ENCODE measurements at regions not wholly inside any gene's neighbourhood (a gene's known extent, or its start where the extent isn't known, plus 50 kb on each side); places are given as distances from the start of the nearest gene placed in this dataset.

DNA sequence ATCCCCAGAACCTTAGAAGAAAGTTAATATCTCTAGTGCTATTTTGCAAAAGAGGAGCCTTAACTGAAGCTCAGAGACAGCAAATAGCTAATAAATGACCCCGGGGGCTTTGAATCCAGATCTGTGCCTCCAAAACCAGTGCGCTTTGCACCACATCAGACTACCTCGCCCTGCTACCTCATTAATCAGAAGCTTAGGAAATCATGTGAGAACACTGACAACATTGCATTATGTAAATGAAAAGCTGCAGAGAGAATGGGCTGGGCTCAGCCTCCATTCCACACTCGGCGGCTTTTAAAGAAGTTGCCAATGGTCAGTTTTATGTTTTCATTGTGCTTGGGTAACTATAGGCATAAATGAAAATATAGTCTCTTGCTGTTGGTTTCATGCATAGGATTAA, 54.0 kb upstream of the STMND1 start:
- FAIRE-seq (no peak), DNase-seq (ENCODE audit: low spot score) (no peak)

DNA sequence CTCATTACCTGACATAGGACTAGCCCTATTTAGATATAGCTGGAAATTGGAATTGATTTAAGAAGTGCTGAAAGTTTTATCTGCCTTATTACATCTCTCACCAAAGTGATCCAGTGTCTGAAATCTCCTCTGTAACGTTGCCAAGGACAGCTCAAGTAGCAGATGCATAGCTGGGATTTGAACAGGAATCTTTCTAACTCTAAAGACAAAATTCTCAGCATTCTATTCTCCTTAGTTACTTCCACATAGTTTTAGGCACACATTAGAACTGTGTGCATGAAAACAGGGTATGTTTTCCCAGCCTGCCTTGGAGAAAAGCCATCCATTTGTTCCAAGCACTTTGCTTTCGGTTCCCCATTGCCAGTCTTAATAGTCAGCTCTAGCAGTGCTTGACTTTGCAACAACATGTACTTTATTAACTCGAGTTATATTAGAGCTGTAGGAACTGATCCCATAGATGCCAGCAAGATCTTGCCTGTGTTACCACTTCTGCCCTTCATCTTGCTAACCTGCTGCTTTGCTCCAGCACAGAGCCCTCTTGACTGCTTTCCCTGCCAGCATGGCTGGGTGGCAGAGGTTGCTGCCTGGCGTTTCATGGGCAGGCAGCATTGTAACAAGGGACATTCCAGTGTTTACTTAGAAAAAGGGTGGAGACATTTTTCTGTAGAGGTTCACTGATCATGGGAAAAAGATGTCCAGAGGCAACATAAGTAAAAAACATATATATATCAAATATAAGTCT, 56.1 kb upstream of the STMND1 start:
- DNase-seq (ENCODE audit: low spot score) (no peak), FAIRE-seq (no peak)

GRCh38 chr6:17043148-17043522, 58.7 kb upstream of the STMND1 start:
- FAIRE-seq: no peak
- no peak for DNase-seq (ENCODE audit: low spot score)

DNA sequence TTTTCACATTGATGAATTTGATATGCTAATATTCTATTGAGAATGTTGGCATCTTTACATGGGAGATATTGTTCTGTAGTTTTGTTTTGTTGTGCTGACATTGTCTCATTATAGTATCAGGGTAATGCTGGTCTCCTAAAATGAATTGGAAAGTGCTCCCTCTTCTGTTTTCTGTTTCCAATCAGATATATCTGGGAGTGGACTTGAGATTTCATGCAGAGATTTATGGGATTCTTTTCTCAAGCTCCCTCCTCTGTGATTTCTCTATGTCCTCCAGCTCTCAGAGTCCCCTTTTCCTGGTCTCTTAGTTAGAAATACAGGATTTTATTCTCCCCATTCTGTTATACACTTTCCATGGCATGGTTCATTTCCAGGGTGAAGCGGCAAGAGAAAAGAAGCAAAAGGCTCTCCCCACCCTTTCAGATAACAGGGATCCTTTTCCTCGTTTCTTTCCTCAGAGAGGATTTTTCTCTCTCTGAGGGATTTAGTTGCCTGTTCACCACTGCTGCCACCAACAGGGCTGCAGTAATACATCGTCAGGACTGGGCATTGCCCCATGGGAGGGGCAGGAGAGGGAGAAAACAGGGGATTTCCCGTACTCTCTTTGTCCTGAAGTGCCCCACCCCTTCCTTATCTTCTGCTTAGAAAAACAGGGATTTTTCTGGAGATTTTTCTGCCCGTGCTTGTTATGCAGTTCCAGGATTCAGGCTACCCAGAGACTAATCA, 59.3 kb upstream of the STMND1 start:
- FAIRE-seq (no peak), DNase-seq (ENCODE audit: low spot score) (peak; percentile 56)

GRCh38 chr6:17039266-17039665, 62.6 kb upstream of the STMND1 start:
- FAIRE-seq (no peak), DNase-seq (ENCODE audit: low spot score) (no peak)

DNA sequence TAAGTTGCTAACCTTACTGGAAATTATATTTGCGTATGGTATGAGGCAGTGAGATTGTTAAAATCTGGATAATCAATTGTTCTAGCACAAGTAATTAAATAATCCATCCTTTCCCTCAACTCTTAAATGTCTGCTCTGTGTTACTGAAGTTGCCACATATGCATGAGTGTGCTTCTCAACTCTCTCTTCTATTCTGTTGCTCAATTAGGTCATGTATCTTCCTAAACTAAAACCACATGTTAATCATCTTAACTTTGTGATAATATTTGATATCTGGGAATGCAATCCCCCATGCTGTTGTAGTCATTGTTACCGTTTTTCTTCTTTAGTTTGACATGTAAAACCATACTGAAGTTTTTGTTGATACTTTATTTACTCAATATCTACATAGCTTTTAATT, 63.5 kb upstream of the STMND1 start:
- FAIRE-seq (no peak), DNase-seq (ENCODE audit: low spot score) (no peak)

- DNase-seq (ENCODE audit: low spot score) (no peak), FAIRE-seq (no peak)
These were observed 65.8 kb upstream of the STMND1 start for GRCh38 chr6:17036065-17036393.

GRCh38 chr6:17035257-17036064, 66.4 kb upstream of the STMND1 start:
- DNase-seq (ENCODE audit: low spot score): no peak
- no peak for FAIRE-seq

DNA sequence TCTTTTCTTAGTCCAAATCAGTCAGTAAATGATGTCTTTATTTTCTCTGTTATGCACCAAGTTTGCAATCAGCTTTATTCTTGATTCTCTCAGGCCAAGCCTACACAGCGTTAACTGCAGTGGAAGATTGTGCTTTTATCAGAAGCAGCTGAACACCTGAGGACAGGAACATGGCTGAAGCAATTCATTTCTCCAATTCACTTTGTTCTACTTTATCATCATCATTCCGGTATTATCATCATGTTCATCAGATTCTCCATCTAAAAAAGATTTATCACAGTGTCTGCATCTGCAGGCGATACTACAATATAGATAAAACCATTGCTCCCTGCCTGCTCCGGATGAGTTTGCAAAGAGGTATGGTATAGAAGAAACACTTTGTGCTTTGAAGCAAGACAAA, 68.1 kb upstream of the STMND1 start:
- DNase-seq (ENCODE audit: low spot score): no peak
- FAIRE-seq: no peak

DNA sequence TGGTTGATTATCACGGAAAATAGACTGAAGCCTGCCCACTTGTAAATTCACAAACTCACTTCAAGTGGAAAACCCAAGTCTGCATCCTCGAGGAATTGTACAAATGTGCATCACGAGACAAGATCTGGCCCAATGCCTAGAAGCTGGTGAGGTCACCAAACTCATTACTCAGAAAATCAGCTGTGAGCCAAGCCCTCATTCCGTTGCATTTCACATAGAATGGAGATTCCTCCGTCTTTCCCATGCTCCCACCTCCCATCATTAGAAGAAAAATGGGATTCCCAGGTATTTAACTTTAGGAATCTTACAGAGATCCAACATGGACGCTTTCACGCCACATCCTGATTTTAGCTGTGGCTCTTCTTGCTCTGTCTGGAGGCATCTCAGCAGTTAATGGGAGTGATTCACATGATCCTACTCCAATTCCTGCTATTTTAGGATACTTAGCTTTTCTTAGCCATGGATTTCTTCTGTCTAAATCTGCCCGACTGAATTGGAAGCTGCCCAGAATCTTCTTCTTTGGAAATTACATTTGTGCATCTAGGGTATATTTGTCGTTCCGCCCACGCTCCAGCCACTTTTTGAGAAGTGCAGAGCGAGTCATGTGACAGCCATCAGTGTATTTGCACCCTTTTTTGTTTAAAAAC, 68.7 kb upstream of the STMND1 start:
- no peak for FAIRE-seq
- peak; percentile 76 for DNase-seq (ENCODE audit: low spot score)

- DNase-seq (ENCODE audit: low spot score) (peak; percentile 16), FAIRE-seq (no peak)
These were observed 69.3 kb upstream of the STMND1 start for GRCh38 chr6:17032590-17032987.

- DNase-seq (ENCODE audit: low spot score) (no peak), FAIRE-seq (no peak)
These were observed 69.9 kb upstream of the STMND1 start for GRCh38 chr6:17031961-17032360.

DNA sequence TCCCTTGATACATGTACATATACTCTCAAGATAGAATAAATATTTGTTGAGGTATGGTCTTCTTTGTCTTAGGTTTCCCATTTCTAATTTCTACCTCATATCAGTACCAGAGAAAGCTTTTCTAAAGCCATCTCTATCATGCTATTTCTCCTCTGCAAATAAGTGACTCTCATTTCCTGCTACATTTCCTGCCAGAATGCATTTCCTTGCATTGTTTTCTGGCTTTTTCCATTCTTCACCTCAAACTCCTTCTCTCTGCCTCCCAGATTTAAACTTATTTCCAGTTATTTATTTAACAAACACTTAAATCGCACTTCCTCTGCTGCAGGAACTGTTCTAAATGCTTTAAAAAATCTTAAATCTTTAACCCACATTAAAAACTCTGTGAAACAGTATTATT, 74.4 kb upstream of the STMND1 start:
- DNase-seq (ENCODE audit: low spot score) (no peak), FAIRE-seq (no peak)

GRCh38 chr6:17022604-17023003, 79.2 kb upstream of the STMND1 start:
- FAIRE-seq (no peak), DNase-seq (ENCODE audit: low spot score) (no peak)

- DNase-seq (ENCODE audit: low spot score): no peak
- FAIRE-seq: no peak
These were observed 80.3 kb upstream of the STMND1 start for GRCh38 chr6:17021539-17021889.

DNA sequence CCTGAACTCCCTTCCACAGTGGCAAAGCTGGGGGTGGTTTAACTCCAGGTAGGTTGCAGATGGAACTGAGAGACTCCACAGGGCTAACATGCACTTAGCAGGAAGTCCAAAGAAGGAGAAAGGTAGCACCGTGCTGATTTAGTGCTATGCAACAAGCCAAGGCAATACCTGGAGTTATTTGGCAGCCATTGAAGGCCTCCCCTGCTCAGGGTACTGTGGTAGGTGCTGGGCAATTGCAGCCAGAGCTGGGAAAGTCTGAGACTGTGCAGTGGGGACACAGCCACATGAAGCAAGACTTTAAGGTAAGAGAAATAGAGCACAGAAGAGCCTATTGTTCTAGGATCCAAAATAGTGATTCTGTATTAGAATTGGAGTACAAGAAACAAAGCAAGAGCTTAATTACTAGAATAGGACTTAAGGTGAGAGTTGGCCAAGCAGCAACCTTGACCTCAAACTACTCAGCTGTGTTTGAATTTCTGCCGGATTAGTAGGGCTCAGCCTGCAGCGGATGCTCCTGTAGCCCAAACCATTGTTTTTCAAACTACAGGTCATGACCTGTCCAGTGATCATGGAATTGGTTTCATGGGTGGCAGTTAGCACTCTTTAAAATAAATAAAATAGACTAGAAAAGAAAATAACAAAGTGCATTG, 80.8 kb upstream of the STMND1 start:
- FAIRE-seq (no peak), DNase-seq (ENCODE audit: low spot score) (no peak)

DNA sequence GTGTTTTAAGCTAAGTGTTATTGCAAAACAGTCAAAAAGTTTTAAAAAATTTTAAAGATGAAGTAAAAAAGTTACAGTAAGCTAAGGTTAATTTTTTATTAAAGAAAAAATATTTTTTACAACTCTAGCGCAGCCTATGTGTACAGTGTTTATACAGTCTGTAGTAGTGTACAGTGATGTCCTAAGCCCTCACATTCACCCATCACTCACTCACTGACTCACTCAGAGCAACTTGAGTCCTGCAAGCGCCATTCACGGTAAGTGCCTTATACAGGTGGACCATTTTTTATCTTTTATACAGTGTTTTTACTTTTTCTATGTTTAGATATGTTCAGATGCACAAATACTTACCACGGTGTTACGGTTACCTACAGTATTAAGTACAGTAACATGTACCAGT, 83.4 kb upstream of the STMND1 start:
- DNase-seq (ENCODE audit: low spot score) (no peak), FAIRE-seq (no peak)

- no peak for FAIRE-seq
- no peak for DNase-seq (ENCODE audit: low spot score)
These were observed 84.4 kb upstream of the STMND1 start for GRCh38 chr6:17017416-17017815.

DNA sequence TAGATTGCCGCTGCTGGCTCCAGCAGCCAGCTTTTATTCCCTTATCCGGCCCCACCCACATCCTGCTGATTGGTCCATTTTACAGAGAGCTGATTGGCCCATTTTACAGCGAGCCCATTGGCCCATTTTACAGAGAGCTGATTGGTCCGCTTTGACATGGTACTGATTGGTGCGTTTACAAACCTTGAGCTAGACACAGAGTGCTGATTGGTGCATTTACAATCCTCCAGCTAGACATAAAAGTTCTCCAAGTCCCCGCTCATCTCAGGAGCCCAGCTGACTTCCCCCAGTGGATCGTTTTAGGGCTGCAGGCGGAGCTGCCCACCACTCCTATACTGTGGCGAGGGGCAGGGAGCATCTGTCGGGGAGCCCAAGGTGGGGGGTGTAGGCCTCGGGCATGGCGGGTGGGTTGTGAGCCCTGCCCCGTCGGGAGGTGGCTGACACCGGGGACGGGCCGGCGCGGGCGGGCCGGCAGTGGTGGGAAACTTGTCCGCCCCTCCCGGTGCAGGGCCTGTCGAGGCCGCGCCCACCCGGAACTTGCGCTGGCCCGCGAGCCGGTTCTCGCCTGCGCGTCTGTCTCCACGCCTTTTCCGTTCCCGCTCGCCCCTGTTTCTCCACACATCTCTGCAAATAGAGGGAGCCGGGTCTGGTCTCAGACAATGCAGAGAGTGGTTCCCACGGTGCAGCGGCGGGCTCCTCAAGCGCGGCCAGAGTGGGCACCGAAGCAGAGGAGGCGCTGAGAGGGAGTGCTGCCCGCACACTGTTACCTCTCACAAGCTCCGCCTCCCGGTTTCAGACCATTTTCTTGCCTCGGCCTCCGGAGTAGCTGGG, 86.1 kb upstream of the STMND1 start:
- DNase-seq (ENCODE audit: low spot score) (no peak), FAIRE-seq (no peak)

- peak; percentile 36 for DNase-seq (ENCODE audit: low spot score)
- FAIRE-seq: no peak
These were observed 86.7 kb upstream of the STMND1 start for GRCh38 chr6:17015144-17015543.

DNA sequence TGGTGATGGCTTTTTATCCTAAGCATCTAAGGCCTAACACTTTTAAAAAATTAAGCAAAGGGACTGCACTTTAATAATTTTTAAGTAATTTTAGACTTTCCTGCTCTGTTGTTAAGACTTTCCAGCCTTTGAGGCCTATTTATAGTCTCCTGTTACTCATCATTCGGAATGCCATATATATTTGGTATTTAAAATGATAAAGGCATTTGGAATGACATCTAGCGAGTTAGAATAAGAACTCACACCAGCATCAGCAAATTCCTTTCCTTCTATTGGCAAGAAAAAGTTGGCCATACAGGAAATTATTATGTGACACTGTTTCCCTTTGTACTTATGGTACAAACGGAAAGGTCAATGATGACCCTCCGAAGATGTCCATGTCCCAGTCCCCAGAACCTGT, 88.1 kb upstream of the STMND1 start:
- DNase-seq (ENCODE audit: low spot score) (peak; percentile 16), FAIRE-seq (no peak)

Data from urothelium cell line (cell line).